ENCODE measurements at regions not wholly inside any gene's neighbourhood (a gene's known extent, or its start where the extent isn't known, plus 50 kb on each side); places are given as distances from the start of the nearest gene placed in this dataset.

- no peak for TF ChIP-seq EZH2phosphoT487 (IDR thresholded peaks at IDR 0.05; ENCODE audit: low read depth)
- TF ChIP-seq CTCF (IDR thresholded peaks at IDR 0.05; ENCODE audit: low read depth, low read length), result no peak
- H2AFZ ChIP-seq (ENCODE audit: low read depth, low read length), result no peak overlapping the region
- peaks cover 12% of the 10 kb centered on the region for H3K4me1 ChIP-seq (ENCODE audit: low read length)
- no peak overlapping the region for H3K4me3 ChIP-seq (ENCODE audit: low read length)
- H3K79me2 ChIP-seq (ENCODE audit: low read length), result no peaks in the 10 kb centered on the region
- H3K9me3 ChIP-seq (ENCODE audit: insufficient read depth, low read length), result no peaks in the 10 kb centered on the region
- H3K27ac ChIP-seq (ENCODE audit: low read length), result no peak overlapping the region
- H3K4me2 ChIP-seq (ENCODE audit: low read length), result no peak overlapping the region
- H4K20me1 ChIP-seq (ENCODE audit: insufficient read depth, low read length), result no peaks in the 10 kb centered on the region
- H3K9ac ChIP-seq (ENCODE audit: low read length), result no peak overlapping the region
- H3K36me3 ChIP-seq (replicated peaks; ENCODE audit: low read depth, low read length), result no peaks in the 10 kb centered on the region
- no peaks in the 10 kb centered on the region for H3K27me3 ChIP-seq (ENCODE audit: low read depth, low read length)
Measured at GRCh38 chr4:164011791-164012190, 517.3 kb downstream of the TMA16 start.

- no peaks in the 10 kb centered on the region for H4K20me1 ChIP-seq (ENCODE audit: insufficient read depth, low read length)
- H3K4me1 ChIP-seq (ENCODE audit: low read length), result peaks cover 12% of the 10 kb centered on the region
- H3K36me3 ChIP-seq (replicated peaks; ENCODE audit: low read depth, low read length), result no peaks in the 10 kb centered on the region
- H3K27ac ChIP-seq (ENCODE audit: low read length), result no peak overlapping the region
- no peak overlapping the region for H3K9ac ChIP-seq (ENCODE audit: low read length)
- no peaks in the 10 kb centered on the region for H3K79me2 ChIP-seq (ENCODE audit: low read length)
- no peak overlapping the region for H3K4me2 ChIP-seq (ENCODE audit: low read length)
- no peaks in the 10 kb centered on the region for H3K27me3 ChIP-seq (ENCODE audit: low read depth, low read length)
- H3K4me3 ChIP-seq (ENCODE audit: low read length), result no peak overlapping the region
- TF ChIP-seq EZH2phosphoT487 (IDR thresholded peaks at IDR 0.05; ENCODE audit: low read depth) (no peak), CTCF (IDR thresholded peaks at IDR 0.05; ENCODE audit: low read depth, low read length) (peak; percentile 98)
- H3K9me3 ChIP-seq (ENCODE audit: insufficient read depth, low read length), result no peaks in the 10 kb centered on the region
- H2AFZ ChIP-seq (ENCODE audit: low read depth, low read length), result no peak overlapping the region
Measured at GRCh38 chr4:164012396-164013027, 518.0 kb downstream of the TMA16 start.

- Histone ChIP-seq H3K79me2 (ENCODE audit: low read length) (no peaks in the 10 kb centered on the region), H3K9ac (ENCODE audit: low read length) (no peak overlapping the region), H3K9me3 (ENCODE audit: insufficient read depth, low read length) (peaks cover 16% of the 10 kb centered on the region; the same call in 1 of the 2 replicates), H2AFZ (ENCODE audit: low read depth, low read length) (no peak overlapping the region), H3K27ac (ENCODE audit: low read length) (no peak overlapping the region), H3K27me3 (ENCODE audit: low read depth, low read length) (no peaks in the 10 kb centered on the region), H3K36me3 (replicated peaks; ENCODE audit: low read depth, low read length) (peaks cover 14% of the 10 kb centered on the region), H3K4me2 (ENCODE audit: low read length) (no peak overlapping the region), H4K20me1 (ENCODE audit: insufficient read depth, low read length) (no peaks in the 10 kb centered on the region), H3K4me3 (ENCODE audit: low read length) (no peak overlapping the region), H3K4me1 (ENCODE audit: low read length) (no peaks in the 10 kb centered on the region)
- TF ChIP-seq EZH2phosphoT487 (IDR thresholded peaks at IDR 0.05; ENCODE audit: low read depth) (no peak), CTCF (IDR thresholded peaks at IDR 0.05; ENCODE audit: low read depth, low read length) (no peak)
Measured at GRCh38 chr4:164021947-164022346, 527.5 kb downstream of the TMA16 start.

- no peaks in the 10 kb centered on the region for H3K27me3 ChIP-seq (ENCODE audit: low read depth, low read length)
- TF ChIP-seq EZH2phosphoT487 (IDR thresholded peaks at IDR 0.05; ENCODE audit: low read depth) (no peak), CTCF (IDR thresholded peaks at IDR 0.05; ENCODE audit: low read depth, low read length) (peak; percentile 19; the same call in 1 of the 2 replicates)
- peaks cover 18% of the 10 kb centered on the region; the same call in 1 of the 2 replicates for H3K9me3 ChIP-seq (ENCODE audit: insufficient read depth, low read length)
- H3K27ac ChIP-seq (ENCODE audit: low read length), result no peak overlapping the region
- no peaks in the 10 kb centered on the region for H4K20me1 ChIP-seq (ENCODE audit: insufficient read depth, low read length)
- H3K36me3 ChIP-seq (replicated peaks; ENCODE audit: low read depth, low read length), result peaks cover 14% of the 10 kb centered on the region
- no peak overlapping the region for H3K4me2 ChIP-seq (ENCODE audit: low read length)
- no peaks in the 10 kb centered on the region for H3K4me1 ChIP-seq (ENCODE audit: low read length)
- no peak overlapping the region for H3K4me3 ChIP-seq (ENCODE audit: low read length)
- no peak overlapping the region for H3K9ac ChIP-seq (ENCODE audit: low read length)
- no peaks in the 10 kb centered on the region for H3K79me2 ChIP-seq (ENCODE audit: low read length)
- H2AFZ ChIP-seq (ENCODE audit: low read depth, low read length), result no peak overlapping the region
Measured at GRCh38 chr4:164023214-164023613, 528.7 kb downstream of the TMA16 start.

All from OCI-LY3 (cell line).